ENCODE measurements at regions not wholly inside any gene's neighbourhood (a gene's known extent, or its start where the extent isn't known, plus 50 kb on each side); places are given as distances from the start of the nearest gene placed in this dataset.

GRCh38 chrX:125202591-125203248, 117.0 kb upstream of the TEX13C start:
- TF ChIP-seq, protein P1, sequence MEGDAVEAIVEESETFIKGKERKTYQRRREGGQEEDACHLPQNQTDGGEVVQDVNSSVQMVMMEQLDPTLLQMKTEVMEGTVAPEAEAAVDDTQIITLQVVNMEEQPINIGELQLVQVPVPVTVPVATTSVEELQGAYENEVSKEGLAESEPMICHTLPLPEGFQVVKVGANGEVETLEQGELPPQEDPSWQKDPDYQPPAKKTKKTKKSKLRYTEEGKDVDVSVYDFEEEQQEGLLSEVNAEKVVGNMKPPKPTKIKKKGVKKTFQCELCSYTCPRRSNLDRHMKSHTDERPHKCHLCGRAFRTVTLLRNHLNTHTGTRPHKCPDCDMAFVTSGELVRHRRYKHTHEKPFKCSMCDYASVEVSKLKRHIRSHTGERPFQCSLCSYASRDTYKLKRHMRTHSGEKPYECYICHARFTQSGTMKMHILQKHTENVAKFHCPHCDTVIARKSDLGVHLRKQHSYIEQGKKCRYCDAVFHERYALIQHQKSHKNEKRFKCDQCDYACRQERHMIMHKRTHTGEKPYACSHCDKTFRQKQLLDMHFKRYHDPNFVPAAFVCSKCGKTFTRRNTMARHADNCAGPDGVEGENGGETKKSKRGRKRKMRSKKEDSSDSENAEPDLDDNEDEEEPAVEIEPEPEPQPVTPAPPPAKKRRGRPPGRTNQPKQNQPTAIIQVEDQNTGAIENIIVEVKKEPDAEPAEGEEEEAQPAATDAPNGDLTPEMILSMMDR (IDR thresholded peaks at IDR 0.05; ENCODE audit: low read depth, low read length), result no peak

GRCh38 chrX:125203365-125203736, 116.3 kb upstream of the TEX13C start:
- H3K4me3 ChIP-seq (ENCODE audit: low read depth, low read length), result peak overlapping the region; percentile 54
- TF ChIP-seq, protein P1 (IDR thresholded peaks at IDR 0.05; ENCODE audit: low read depth, low read length), result no peak

More at GRCh38 chrX:125202591-125203248, 117.0 kb upstream of the TEX13C start:
- peak overlapping the region; percentile 54 for H3K4me3 ChIP-seq (ENCODE audit: low read depth, low read length)

DNA sequence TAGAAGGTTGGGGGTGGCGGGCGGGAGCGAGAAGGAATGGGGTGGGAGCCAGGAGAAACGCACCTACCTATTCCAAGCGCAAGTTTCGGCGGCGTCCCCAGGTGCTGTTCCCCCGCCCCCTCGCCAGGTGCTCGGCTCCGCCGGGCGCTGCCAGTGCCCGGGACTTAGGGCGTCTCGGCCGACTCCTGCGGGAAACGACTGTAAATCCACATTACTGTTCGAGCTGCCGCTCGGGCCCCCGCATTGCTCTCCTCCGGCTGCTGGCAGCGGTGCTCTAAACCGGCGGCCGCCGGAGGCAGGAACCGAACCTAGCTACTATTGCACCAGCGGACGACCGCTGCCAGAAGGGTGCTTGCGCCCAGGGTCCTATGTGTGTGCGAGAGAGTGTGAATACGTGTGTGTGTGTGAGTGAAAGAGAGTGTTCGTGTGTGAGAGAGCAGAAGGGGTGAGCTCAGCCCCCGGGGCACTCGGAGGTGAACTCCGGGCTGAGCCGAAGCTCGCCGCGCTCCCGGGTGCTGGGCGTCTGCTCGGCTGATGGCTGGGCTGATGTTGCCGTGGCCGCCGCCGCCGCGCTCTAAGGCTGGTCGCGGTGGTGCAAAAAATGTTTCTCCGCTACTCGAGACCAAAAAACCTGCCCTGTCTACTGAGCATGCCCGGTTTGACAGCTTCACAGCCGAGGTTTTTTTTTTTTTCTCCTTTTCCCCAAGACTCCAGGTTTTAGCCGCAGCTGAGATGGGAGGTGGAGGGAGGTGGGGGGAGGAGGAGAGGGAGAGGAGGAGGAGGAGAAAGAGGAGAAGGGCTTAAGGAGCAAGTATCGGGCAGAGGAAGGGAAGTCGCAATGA, 115.7 kb upstream of the TEX13C start:
- TF ChIP-seq, protein P1 (IDR thresholded peaks at IDR 0.05; ENCODE audit: low read depth, low read length), result no peak
- H3K4me3 ChIP-seq (ENCODE audit: low read depth, low read length), result peak overlapping the region; percentile 54

- TF ChIP-seq, protein P1 (IDR thresholded peaks at IDR 0.05; ENCODE audit: low read depth, low read length), result no peak
- H3K4me3 ChIP-seq (ENCODE audit: low read depth, low read length), result peak overlapping the region; percentile 54
Observed at GRCh38 chrX:125204681-125205132, 115.0 kb upstream of the TEX13C start.

DNA sequence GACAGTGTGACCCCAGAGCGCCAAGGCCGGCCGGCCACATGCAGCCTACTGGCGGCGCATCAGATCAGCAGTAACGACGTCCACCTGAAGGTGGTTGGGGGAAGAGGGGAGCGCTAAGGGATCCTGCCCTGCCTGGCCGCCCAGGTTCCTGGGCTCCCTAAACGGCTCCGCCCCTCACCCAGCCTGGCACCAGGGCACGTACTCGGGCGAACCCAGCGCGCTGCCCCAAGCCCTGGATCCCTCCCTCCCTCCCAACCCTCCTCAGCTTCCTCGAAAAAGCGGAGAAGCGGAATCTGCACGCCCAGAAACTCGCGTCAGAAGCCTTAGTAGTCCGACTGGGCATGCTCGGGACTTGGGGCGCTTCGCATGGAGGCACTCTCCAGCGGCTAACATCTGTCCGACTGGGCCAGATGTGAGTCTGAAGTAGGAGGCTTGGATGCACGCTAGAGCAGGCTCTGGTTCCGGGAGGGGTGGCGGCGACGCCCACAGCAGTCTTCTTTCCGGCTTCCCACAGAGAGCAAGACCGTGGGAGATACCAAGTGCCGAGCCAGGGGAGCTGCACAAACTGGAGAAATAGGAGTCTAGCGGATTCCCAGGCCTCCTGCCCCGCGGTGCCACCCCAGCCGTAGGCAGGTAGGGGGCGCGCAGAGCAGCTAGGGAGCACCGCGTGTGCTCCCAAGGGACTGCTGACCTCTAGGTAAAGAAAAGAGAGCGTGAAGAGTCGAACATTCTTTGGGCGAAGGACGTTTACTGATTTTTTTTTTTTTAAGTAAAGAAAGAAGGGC, 114.3 kb upstream of the TEX13C start:
- peak overlapping the region; percentile 54 for H3K4me3 ChIP-seq (ENCODE audit: low read depth, low read length)
- TF ChIP-seq, protein P1 (IDR thresholded peaks at IDR 0.05; ENCODE audit: low read depth, low read length), result peak; percentile 25

- H3K4me3 ChIP-seq (ENCODE audit: low read depth, low read length), result peak overlapping the region; percentile 54
- TF ChIP-seq, protein P1 (IDR thresholded peaks at IDR 0.05; ENCODE audit: low read depth, low read length), result no peak
Observed at GRCh38 chrX:125205918-125206665, 113.6 kb upstream of the TEX13C start.
